ENCODE measurements at regions not wholly inside any gene's neighbourhood (a gene's known extent, or its start where the extent isn't known, plus 50 kb on each side); places are given as distances from the start of the nearest gene placed in this dataset.

DNA sequence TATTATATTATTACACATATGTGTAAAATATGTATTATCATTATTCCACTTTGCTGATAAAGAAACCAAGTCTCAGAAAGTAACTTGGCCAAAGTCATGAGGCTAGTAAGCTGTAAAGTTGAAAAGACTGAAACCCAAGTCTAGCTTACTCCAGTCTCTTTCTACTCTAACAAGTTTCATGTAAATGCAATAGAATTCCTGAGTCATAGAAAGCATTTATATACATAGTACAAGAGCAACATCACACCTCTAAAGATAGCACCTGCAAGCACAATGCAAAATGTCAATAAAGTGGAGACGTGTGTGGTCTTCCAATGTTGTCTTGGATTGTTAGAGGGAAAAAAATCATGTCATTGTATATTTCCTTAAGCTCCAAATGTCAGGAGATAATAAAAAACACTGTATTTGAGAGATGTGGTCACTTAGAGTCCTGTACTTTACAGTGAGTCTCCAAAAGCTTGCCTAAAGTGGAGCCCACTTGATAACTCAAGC lies 430.3 kb upstream of the NRP1 start (continued):
- TF ChIP-seq CHD7 (IDR thresholded peaks at IDR 0.05; ENCODE audit: insufficient replicate concordance, low read length) (no peak), SRF (IDR thresholded peaks at IDR 0.05; ENCODE audit: low read depth, low read length) (no peak), SP1 (IDR thresholded peaks at IDR 0.05; ENCODE audit: low read depth, low read length) (no peak), POLR2AphosphoS5 (IDR thresholded peaks at IDR 0.05; ENCODE audit: low read depth, low read length) (no peak), JUND (IDR thresholded peaks at IDR 0.05; ENCODE audit: low read length) (no peak), CHD1 (IDR thresholded peaks at IDR 0.05; ENCODE audit: low read depth, low read length) (no peak), SIN3A (conservative IDR thresholded peaks at IDR 0.05 in 1 of 2, IDR thresholded peaks at IDR 0.05 in 1 of 2; ENCODE audit: low read depth in 1 of 2, low read length in 2 of 2) (no peak), BACH1 (IDR thresholded peaks at IDR 0.05; ENCODE audit: low read length) (no peak), TAF1 (IDR thresholded peaks at IDR 0.05; ENCODE audit: low read depth, low read length) (no peak)
- TF ChIP-seq, protein P1, sequence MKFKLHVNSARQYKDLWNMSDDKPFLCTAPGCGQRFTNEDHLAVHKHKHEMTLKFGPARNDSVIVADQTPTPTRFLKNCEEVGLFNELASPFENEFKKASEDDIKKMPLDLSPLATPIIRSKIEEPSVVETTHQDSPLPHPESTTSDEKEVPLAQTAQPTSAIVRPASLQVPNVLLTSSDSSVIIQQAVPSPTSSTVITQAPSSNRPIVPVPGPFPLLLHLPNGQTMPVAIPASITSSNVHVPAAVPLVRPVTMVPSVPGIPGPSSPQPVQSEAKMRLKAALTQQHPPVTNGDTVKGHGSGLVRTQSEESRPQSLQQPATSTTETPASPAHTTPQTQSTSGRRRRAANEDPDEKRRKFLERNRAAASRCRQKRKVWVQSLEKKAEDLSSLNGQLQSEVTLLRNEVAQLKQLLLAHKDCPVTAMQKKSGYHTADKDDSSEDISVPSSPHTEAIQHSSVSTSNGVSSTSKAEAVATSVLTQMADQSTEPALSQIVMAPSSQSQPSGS (IDR thresholded peaks at IDR 0.05; ENCODE audit: low read length) = no peak

Data from H1 (cell line).